ENCODE measurements at regions not wholly inside any gene's neighbourhood (a gene's known extent, or its start where the extent isn't known, plus 50 kb on each side); places are given as distances from the start of the nearest gene placed in this dataset.
"Not testable (repeated sequence)": the region's sequence is repeated elsewhere in the genome, so short reads cannot be mapped to it uniquely, and the experiment has no call there.

- not testable (repeated sequence) for DNase-seq (ENCODE audit: low read depth, low spot score)
- peak overlapping the region; percentile 71 for H3K4me3 ChIP-seq
- peak; percentile 67 for TF ChIP-seq POLR2AphosphoS5 (IDR thresholded peaks at IDR 0.05; ENCODE audit: borderline replicate concordance, low read depth, low read length)
These were observed 87.3 kb upstream of the ADGRL1 start for GRCh38 chr19:14293101-14293815.

DNA sequence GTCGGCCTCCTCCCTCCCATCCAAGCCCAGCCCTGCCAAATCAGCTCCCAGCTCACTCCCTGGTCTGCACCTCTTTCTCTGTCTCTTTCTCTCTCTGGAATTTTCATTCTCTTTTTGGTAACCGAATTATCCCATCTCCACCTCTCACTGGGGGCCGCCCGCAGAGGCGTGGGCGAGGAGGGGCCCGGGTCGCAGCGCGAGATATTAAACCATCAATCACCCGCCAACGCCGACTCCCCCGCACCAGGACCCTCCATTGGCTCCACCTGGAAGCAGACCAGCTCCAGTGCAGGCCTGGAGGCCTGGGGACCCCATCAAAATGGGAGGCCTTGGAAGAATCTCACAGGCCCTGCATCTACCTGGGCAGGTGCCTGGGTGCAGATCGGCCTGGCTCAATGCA lies 83.8 kb upstream of the ADGRL1 start:
- DNase-seq (ENCODE audit: low read depth, low spot score); H3K27ac ChIP-seq; H3K4me3 ChIP-seq; H3K36me3 ChIP-seq (ENCODE audit: insufficient read depth, low read length); H3K9me3 ChIP-seq (ENCODE audit: low read depth, low read length); H3K9ac ChIP-seq (ENCODE audit: insufficient read length): not testable (repeated sequence)

More at GRCh38 chr19:14293101-14293815, 87.3 kb upstream of the ADGRL1 start:
- Histone ChIP-seq H3K9ac (ENCODE audit: insufficient read length) (peak overlapping the region; percentile 72), H3K27ac (peak overlapping the region; percentile 87)
- not testable (repeated sequence) for H3K9me3 ChIP-seq (ENCODE audit: low read depth, low read length); H3K36me3 ChIP-seq (ENCODE audit: insufficient read depth, low read length)

GRCh38 chr19:14287837-14288236 lies 81.9 kb upstream of the ADGRL1 start:
- not testable (repeated sequence) for H3K36me3 ChIP-seq (ENCODE audit: insufficient read depth, low read length); H3K4me3 ChIP-seq; DNase-seq (ENCODE audit: low read depth, low spot score); H3K27ac ChIP-seq; H3K9ac ChIP-seq (ENCODE audit: insufficient read length); H3K9me3 ChIP-seq (ENCODE audit: low read depth, low read length)

GRCh38 chr19:14286594-14286993 lies 80.6 kb upstream of the ADGRL1 start:
- H3K4me3 ChIP-seq; H3K27ac ChIP-seq; H3K9me3 ChIP-seq (ENCODE audit: low read depth, low read length); H3K9ac ChIP-seq (ENCODE audit: insufficient read length); DNase-seq (ENCODE audit: low read depth, low spot score); H3K36me3 ChIP-seq (ENCODE audit: insufficient read depth, low read length): not testable (repeated sequence)

DNA sequence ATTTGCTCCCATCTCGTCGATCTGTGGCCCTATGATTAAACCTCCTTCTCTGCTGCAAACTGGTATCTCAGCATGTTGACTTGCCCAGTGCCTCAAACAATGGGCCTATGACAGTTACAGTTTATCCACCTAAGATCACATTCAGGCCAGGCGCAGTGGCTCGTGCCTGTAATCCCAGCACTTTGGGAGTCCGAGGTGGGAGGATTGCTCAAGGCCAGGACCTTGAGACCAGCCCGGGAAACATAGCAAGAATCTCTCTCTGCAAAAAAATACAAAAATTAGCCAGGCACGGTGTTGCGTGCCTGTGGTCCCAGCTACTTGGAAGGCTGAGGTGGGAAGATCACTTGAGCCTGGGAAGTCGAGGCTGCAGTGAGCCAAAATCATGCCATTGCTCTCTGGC lies 79.8 kb upstream of the ADGRL1 start:
- not testable (repeated sequence) for DNase-seq (ENCODE audit: low read depth, low spot score); H3K9me3 ChIP-seq (ENCODE audit: low read depth, low read length); H3K27ac ChIP-seq; H3K9ac ChIP-seq (ENCODE audit: insufficient read length); H3K4me3 ChIP-seq; H3K36me3 ChIP-seq (ENCODE audit: insufficient read depth, low read length)

GRCh38 chr19:14283813-14284520 lies 78.0 kb upstream of the ADGRL1 start:
- H3K9ac ChIP-seq (ENCODE audit: insufficient read length); H3K36me3 ChIP-seq (ENCODE audit: insufficient read depth, low read length); DNase-seq (ENCODE audit: low read depth, low spot score); H3K4me3 ChIP-seq; H3K9me3 ChIP-seq (ENCODE audit: low read depth, low read length): not testable (repeated sequence)
- H3K27ac ChIP-seq, result peak overlapping the region; percentile 35; the same call in 1 of the 2 replicates

DNA sequence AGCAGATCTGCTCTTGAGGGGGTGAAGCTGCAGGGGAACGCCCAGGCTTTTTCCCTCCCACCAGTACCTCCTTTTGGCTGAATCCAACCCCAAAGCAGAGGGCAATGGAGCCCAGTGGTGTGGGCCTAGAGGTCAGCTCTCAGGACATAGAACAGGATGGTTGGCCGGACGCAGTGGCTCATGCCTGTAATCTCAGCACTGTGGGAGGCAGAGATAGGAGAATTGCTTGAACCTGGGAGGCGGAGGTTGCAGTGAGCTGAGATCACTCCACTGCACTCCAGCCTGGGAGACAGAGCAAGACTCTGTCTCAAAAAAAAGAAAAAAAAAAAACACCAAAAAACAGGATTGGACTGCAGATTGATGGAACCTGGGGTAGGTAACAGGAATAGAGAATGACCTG lies 73.3 kb upstream of the ADGRL1 start:
- H3K27ac ChIP-seq; H3K9ac ChIP-seq (ENCODE audit: insufficient read length); DNase-seq (ENCODE audit: low read depth, low spot score): not testable (repeated sequence)

GRCh38 chr19:14277608-14278007 lies 71.6 kb upstream of the ADGRL1 start:
- no peak overlapping the region for H3K9ac ChIP-seq (ENCODE audit: insufficient read length)
- no peaks in the 10 kb centered on the region for H3K9me3 ChIP-seq (ENCODE audit: low read depth, low read length)
- no peak overlapping the region for H3K4me3 ChIP-seq
- no peak overlapping the region for H3K27ac ChIP-seq
- no peak for DNase-seq (ENCODE audit: low read depth, low spot score)
- H3K36me3 ChIP-seq (ENCODE audit: insufficient read depth, low read length), result no peaks in the 10 kb centered on the region
- TF ChIP-seq POLR2AphosphoS5 (IDR thresholded peaks at IDR 0.05; ENCODE audit: borderline replicate concordance, low read depth, low read length), result no peak
- no peak for TF ChIP-seq FOXP2 (optimal IDR thresholded peaks at IDR 0.05; ENCODE audit: control extremely low read depth, extremely low read length, insufficient read depth)
- TF ChIP-seq EZH2 (IDR thresholded peaks at IDR 0.05), result no peak

More for the DNA sequence above, 73.3 kb upstream of the ADGRL1 start:
- not testable (repeated sequence) for H3K36me3 ChIP-seq (ENCODE audit: insufficient read depth, low read length); H3K4me3 ChIP-seq; H3K9me3 ChIP-seq (ENCODE audit: low read depth, low read length)

DNA sequence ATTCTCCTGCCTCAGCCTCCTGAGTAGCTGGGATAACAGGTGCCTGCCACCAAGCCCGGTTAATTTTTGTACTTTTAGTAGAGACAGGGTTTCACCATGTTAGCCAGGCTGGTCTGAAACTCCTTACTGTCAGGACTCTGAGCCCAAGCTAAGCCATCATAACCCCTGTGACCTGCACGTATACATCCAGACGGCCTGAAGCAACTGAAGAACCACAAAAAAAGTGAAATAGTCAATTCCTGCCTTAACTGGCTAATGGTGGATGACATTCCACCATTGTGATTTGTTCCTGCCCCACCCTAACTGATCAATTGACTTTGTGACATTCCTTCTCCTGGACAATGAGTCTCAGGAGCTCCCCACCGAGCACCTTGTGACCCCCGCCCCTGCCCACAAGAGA lies 69.9 kb upstream of the ADGRL1 start:
- H3K9ac ChIP-seq (ENCODE audit: insufficient read length); DNase-seq (ENCODE audit: low read depth, low spot score); H3K36me3 ChIP-seq (ENCODE audit: insufficient read depth, low read length); H3K4me3 ChIP-seq; H3K9me3 ChIP-seq (ENCODE audit: low read depth, low read length); H3K27ac ChIP-seq: not testable (repeated sequence)

DNA sequence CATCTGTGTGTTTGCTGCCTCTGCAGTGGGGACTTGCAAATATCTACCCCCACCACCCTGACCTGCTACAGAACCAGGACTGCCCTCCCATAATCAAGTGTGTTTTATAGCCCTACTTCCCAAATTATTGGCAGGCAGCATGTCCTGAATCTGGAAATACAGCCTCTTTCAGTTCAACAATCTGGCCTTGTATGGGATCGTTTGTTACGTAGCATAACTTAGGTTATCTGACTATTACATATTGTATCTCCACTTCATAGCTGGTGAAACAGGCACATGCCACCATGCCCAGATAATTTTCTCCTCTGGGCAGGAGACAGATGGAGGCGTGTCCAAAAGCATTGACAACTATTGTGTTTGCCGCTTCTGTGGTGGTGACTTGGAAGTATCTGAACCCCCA lies 66.7 kb upstream of the ADGRL1 start:
- Histone ChIP-seq H3K9ac (ENCODE audit: insufficient read length) (no peak overlapping the region), H3K36me3 (ENCODE audit: insufficient read depth, low read length) (no peaks in the 10 kb centered on the region), H3K4me3 (no peak overlapping the region), H3K27ac (no peak overlapping the region), H3K9me3 (ENCODE audit: low read depth, low read length) (no peaks in the 10 kb centered on the region)
- TF ChIP-seq EZH2 (IDR thresholded peaks at IDR 0.05) (no peak), POLR2AphosphoS5 (IDR thresholded peaks at IDR 0.05; ENCODE audit: borderline replicate concordance, low read depth, low read length) (no peak), FOXP2 (optimal IDR thresholded peaks at IDR 0.05; ENCODE audit: control extremely low read depth, extremely low read length, insufficient read depth) (no peak)
- DNase-seq (ENCODE audit: low read depth, low spot score), result no peak

All from SK-N-MC (cell line).